GM23248 (cell line): ENCODE measurements at regions not wholly inside any gene's neighbourhood (a gene's known extent, or its start where the extent isn't known, plus 50 kb on each side); places are given as distances from the start of the nearest gene placed in this dataset.

ENCODE experiments used
- EZH2 ChIP-seq: fragments of 200-600 bp; sonication (generic); IDR thresholded peaks from 2 replicates; pipeline ENCODE4 v1.6.1; 2018; ENCODE audit warnings: antibody characterized with exemption, mild to moderate bottlenecking; ENCODE audit not compliant: insufficient read depth, poor library complexity, severe bottlenecking
- EZH2phosphoT487 ChIP-seq: fragments of 200-600 bp; sonication (generic); IDR thresholded peaks from 2 replicates; pipeline ENCODE4 v1.6.1; 2018; ENCODE audit warnings: antibody characterized with exemption, moderate library complexity, mild to moderate bottlenecking, low read depth; ENCODE audit not compliant: insufficient read depth

GRCh38 chr1:8153961-8154360, 127.9 kb upstream of the ERRFI1 start:
- TF ChIP-seq EZH2phosphoT487 (no peak), EZH2 (no peak)
